ENCODE measurements at regions not wholly inside any gene's neighbourhood (a gene's known extent, or its start where the extent isn't known, plus 50 kb on each side); places are given as distances from the start of the nearest gene placed in this dataset.

DNA sequence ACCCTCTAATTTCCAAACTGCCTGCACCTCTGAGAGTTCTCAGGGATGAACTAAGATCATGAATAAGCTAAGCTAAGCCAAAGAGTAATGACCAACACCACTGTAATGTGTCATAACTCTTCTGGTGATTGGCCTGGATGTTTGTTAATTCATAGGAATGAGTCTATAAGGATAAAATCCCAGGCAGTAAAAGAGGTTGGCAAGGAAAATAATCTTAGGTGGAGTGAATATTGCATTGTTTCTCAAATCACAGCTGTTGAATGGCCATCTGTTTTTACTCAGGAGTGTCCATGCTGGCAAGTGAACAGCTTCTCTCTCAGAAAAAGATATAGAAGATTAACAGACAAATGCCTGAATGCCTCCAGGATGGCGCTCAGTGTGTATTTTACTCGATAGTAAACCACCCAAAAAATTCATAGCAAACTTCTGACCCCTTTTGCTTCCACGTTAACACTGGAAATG lies 60.8 kb upstream of the GLS start:
- H3K9ac ChIP-seq (ENCODE audit: low read length): no peak overlapping the region
- H3K4me1 ChIP-seq (ENCODE audit: control insufficient read depth, insufficient read depth, low read length): peaks cover 5% of the 10 kb centered on the region
- no peak overlapping the region for H3K27ac ChIP-seq (ENCODE audit: low read depth, low read length)
- H3K36me3 ChIP-seq (ENCODE audit: control insufficient read depth, insufficient read depth, low read length): no peaks in the 10 kb centered on the region
- no peaks in the 10 kb centered on the region for H3K27me3 ChIP-seq (ENCODE audit: control insufficient read depth, insufficient read depth, low read length)
- H3K4me3 ChIP-seq (ENCODE audit: low read length): no peak overlapping the region

DNA sequence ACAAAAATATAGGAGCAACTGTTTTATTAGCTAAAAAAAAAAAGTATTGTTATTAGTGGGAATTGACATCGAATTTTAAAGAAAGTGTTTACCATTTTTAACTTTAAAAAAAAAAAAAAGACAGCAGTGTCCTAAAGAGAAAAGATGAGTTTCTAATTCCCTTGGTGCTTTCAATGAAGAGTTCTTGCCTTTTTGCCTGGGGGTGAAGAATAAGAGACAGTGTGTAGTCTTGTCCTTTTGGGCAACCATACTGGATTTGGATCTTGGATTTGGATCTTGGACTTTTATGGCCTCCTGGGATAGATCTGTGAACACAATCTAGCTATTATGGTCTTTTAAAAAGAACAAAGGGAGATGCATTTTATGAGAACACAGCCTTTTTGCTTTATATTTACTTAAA lies 60.2 kb upstream of the GLS start:
- Histone ChIP-seq H3K9ac (ENCODE audit: low read length) (no peak overlapping the region), H3K27me3 (ENCODE audit: control insufficient read depth, insufficient read depth, low read length) (no peaks in the 10 kb centered on the region), H3K4me1 (ENCODE audit: control insufficient read depth, insufficient read depth, low read length) (peaks cover 5% of the 10 kb centered on the region), H3K4me3 (ENCODE audit: low read length) (no peak overlapping the region), H3K36me3 (ENCODE audit: control insufficient read depth, insufficient read depth, low read length) (no peaks in the 10 kb centered on the region), H3K27ac (ENCODE audit: low read depth, low read length) (no peak overlapping the region)

DNA sequence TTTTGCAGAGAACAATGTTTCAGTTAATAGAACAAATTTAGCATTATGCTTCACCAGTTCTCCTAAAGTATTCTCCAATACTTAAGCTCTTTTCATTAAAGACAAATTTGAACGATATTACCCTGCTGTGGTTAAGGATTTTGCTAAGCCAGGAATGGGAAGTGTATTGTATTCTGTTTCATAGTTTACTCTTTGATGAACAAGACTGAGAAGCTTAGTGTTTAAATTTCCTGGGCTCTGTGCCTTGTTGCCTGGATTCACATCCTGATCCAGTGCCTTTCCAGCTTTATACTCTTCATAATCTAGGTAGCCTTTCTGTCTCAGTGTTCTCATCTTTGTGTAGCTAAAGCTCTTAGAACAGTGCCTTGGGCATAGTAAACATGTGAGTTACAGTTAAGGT lies 58.6 kb upstream of the GLS start:
- no peaks in the 10 kb centered on the region for H3K36me3 ChIP-seq (ENCODE audit: control insufficient read depth, insufficient read depth, low read length)
- peaks cover 5% of the 10 kb centered on the region for H3K4me1 ChIP-seq (ENCODE audit: control insufficient read depth, insufficient read depth, low read length)
- no peak overlapping the region for H3K9ac ChIP-seq (ENCODE audit: low read length)
- H3K27me3 ChIP-seq (ENCODE audit: control insufficient read depth, insufficient read depth, low read length): no peaks in the 10 kb centered on the region
- no peak overlapping the region for H3K4me3 ChIP-seq (ENCODE audit: low read length)
- no peak overlapping the region for H3K27ac ChIP-seq (ENCODE audit: low read depth, low read length)

DNA sequence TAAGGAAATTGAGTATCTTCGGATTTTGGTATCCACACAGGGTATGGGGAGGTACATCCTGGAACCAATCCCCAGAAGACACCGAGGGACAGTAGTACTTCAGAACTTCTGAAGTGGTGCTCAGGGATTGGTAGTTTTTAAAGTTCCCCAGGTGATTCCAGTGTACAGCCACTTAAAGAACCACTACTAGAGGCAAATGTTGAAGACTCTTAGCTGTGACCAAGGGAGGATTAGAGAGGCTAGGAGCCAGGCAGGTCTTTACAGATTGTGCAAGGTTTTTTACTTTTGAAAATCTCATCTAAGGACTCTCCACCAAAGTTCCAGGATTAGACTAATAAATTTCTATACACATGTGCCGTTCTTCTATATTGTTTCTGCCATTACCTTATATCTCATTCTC lies 52.9 kb upstream of the GLS start:
- H3K4me1 ChIP-seq (ENCODE audit: control insufficient read depth, insufficient read depth, low read length): no peaks in the 10 kb centered on the region
- H3K36me3 ChIP-seq (ENCODE audit: control insufficient read depth, insufficient read depth, low read length): no peaks in the 10 kb centered on the region
- H3K9ac ChIP-seq (ENCODE audit: low read length): no peak overlapping the region
- H3K27me3 ChIP-seq (ENCODE audit: control insufficient read depth, insufficient read depth, low read length): no peaks in the 10 kb centered on the region
- H3K27ac ChIP-seq (ENCODE audit: low read depth, low read length): no peak overlapping the region
- no peak overlapping the region for H3K4me3 ChIP-seq (ENCODE audit: low read length)

DNA sequence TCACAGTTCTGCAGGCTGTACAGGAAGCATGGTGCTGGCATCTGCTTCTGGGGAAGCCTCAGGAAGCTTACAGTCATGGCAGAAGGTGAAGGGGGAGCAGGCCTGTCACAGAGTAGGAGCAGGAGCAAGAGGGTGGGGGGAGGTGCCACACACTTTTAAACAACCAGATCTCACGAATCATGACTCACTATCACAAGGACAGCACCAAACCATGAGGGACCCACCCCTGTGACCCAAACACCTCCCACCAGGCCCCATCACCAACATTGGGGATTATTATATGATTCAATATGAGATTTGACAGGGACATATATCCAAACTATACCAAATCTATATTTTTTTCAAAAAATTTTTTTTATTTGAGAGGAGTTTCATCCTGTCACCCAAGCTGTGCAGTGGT lies 51.0 kb upstream of the GLS start:
- no peaks in the 10 kb centered on the region for H3K36me3 ChIP-seq (ENCODE audit: control insufficient read depth, insufficient read depth, low read length)
- no peak overlapping the region for H3K27ac ChIP-seq (ENCODE audit: low read depth, low read length)
- H3K27me3 ChIP-seq (ENCODE audit: control insufficient read depth, insufficient read depth, low read length): no peaks in the 10 kb centered on the region
- no peak overlapping the region for H3K9ac ChIP-seq (ENCODE audit: low read length)
- H3K4me1 ChIP-seq (ENCODE audit: control insufficient read depth, insufficient read depth, low read length): no peaks in the 10 kb centered on the region
- H3K4me3 ChIP-seq (ENCODE audit: low read length): no peak overlapping the region
